ENCODE measurements at regions not wholly inside any gene's neighbourhood (a gene's known extent, or its start where the extent isn't known, plus 50 kb on each side); places are given as distances from the start of the nearest gene placed in this dataset.
"Not testable (repeated sequence)": the region's sequence is repeated elsewhere in the genome, so short reads cannot be mapped to it uniquely, and the experiment has no call there.

GRCh38 chr15:70364023-70364422 is 266.3 kb upstream of the TLE3 start:
- TF ChIP-seq CTCF, POLR2A (IDR thresholded peaks at IDR 0.05): not testable (repeated sequence)
